GM12873 (cell line): ENCODE measurements at regions not wholly inside any gene's neighbourhood (a gene's known extent, or its start where the extent isn't known, plus 50 kb on each side); places are given as distances from the start of the nearest gene placed in this dataset.

ENCODE experiments used
- CTCF ChIP-seq: IDR thresholded peaks from 2 replicates; pipeline ENCODE4 v1.5.1; 2012; ENCODE audit warnings: low read depth, mild to moderate bottlenecking, moderate library complexity, low read length, control low read depth; ENCODE audit not compliant: insufficient read depth; ENCODE audit errors: missing control alignments

- TF ChIP-seq CTCF: no peak
Observed at GRCh38 chr20:61189534-61189933, 62.5 kb upstream of the CDH4 start.

DNA sequence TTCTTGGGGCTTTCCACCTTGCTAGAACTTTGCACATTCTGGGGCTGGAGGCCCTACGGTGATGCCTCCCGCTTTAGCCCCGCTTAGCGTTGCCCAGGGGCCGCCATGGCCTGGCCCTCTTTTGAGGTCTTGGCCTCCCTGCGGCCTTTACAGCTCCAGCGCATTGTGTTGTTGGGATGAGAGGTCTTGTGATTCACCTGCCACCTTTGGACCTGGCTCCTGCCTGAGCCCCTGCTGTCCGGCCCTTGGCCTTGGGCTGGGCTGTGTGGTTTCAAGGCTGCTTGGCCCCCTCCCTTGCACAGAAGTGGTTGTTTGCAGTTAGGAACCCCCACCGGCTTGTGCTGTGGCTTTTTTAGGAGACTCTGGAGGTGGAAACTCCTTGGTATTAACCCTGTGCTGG is 61.0 kb upstream of the CDH4 start:
- TF ChIP-seq CTCF: no peak

DNA sequence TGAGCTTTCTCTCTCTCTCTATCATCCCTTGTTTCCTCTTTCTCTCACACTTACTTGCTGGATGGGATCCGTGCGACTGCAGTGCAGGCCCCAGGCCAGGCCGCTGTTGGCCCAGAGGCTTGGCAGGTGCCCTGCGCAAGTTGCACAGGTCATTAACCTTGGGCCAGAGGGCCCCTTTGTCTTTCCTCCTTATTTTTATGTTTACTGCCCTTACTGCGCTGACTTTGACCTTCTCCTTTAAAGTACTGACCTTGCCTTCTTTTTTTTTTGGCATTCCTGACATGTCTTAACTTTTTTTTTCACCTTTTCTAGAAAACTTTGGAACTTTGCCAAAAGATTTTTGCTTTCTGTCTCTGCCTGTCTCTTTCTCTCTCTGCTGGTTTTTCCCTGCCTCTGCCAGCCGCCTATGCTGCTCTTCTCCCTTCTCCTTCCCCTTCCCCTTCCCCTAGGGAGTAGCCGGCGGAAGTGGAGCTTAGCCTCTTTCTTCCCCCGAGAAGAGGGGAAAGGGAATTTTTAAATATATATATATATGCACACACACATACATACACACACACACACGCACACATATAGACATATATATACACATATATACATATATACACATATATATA is 59.6 kb upstream of the CDH4 start:
- no peak for TF ChIP-seq CTCF

DNA sequence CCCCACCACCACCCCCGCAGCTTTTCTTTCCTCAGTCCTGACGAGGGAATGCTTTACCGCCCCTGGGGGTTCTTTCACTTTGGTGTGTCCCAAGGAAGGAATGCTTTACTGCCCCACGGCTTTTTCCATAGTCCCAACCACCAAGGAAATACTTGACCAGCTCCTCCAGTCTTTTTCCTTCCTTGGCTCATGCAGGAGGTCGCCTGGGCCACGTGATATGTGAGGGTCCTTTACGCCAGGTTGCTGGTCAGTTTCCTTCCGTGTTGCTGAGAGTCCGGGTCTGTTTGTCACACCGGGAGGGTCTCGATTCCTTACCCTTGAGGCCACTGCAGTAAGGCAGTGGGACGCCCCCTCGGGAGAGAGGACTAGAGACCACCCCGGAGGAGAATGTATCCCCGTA is 58.9 kb upstream of the CDH4 start:
- TF ChIP-seq CTCF: no peak
